IMR-90 (cell line): ENCODE measurements at regions not wholly inside any gene's neighbourhood (a gene's known extent, or its start where the extent isn't known, plus 50 kb on each side); places are given as distances from the start of the nearest gene placed in this dataset.

ENCODE experiments used
- ATAC-seq: fragments of 200-7000 bp; cut with Tn5 transposase; 2 replicates; pipeline ENCODE4 v1.9.1; 2020; ENCODE audit warnings: low read depth, mild to moderate bottlenecking, moderate library complexity
- BruUV-seq: library from RNA; stranded (reverse); fragments of 400-500 nt; replicated peaks from 2 replicates; lab custom pipeline; 2021; lab: Mats Ljungman, UMichigan
- CTCF ChIA-PET: fragments of 300-600 bp; formaldehyde crosslinking; extraction: SDS; loops from one replicate; lab custom pipeline; 2021; ENCODE audit warnings: antibody characterized with exemption; lab: Yijun Ruan, JAX
- POLR2A ChIA-PET: fragments of 300-600 bp; sonication (Branson Sonifier 250); formaldehyde crosslinking; loops from one replicate; lab custom pipeline; 2022; ENCODE audit warnings: antibody characterized with exemption; ENCODE audit not compliant: unreplicated experiment; lab: Charles Lee
- DNase-seq: peaks from one replicate; pipeline ENCODE4 v3.0.0; 2013
- H2AFZ ChIP-seq: replicated peaks from 2 replicates; pipeline ENCODE3; 2013; ENCODE audit warnings: low read length, mild to moderate bottlenecking; ENCODE audit not compliant: poor library complexity
- H2AK5ac ChIP-seq: 2 replicates; pipeline ENCODE4 v1.6.1; 2013; ENCODE audit warnings: low read depth, low read length, inconsistent platforms
- H2AK9ac ChIP-seq: replicated peaks from 2 replicates; pipeline ENCODE3; 2013; ENCODE audit warnings: mild to moderate bottlenecking, low read depth, low read length, moderate library complexity; ENCODE audit not compliant: poor library complexity
- H2BK120ac ChIP-seq: 2 replicates; pipeline ENCODE4 v1.6.1; 2013; ENCODE audit warnings: low read depth, low read length, inconsistent platforms
- H2BK15ac ChIP-seq: 3 replicates; pipeline ENCODE4 v1.6.1; 2013; ENCODE audit warnings: low read depth, low read length, inconsistent platforms
- H2BK20ac ChIP-seq: 2 replicates; pipeline ENCODE4 v1.6.1; 2013; ENCODE audit warnings: low read depth, mild to moderate bottlenecking, inconsistent platforms, low read length, moderate library complexity
- H2BK5ac ChIP-seq: 2 replicates; pipeline ENCODE4 v1.6.1; 2013; ENCODE audit warnings: mild to moderate bottlenecking, low read depth, low read length, inconsistent platforms; ENCODE audit not compliant: poor library complexity, severe bottlenecking
- H3K14ac ChIP-seq: replicated peaks from 2 replicates; pipeline ENCODE4 v1.6.1; 2013; ENCODE audit warnings: low read depth, low read length, inconsistent platforms
- H3K18ac ChIP-seq: 2 replicates; pipeline ENCODE4 v1.6.1; 2013; ENCODE audit warnings: low read depth, low read length, control low read depth
- H3K23ac ChIP-seq: 2 replicates; pipeline ENCODE4 v1.6.1; 2013; ENCODE audit warnings: low read depth, low read length, inconsistent platforms
- H3K27ac ChIP-seq: 2 replicates; pipeline ENCODE4 v1.5.1; 2013; ENCODE audit warnings: mild to moderate bottlenecking, control low read depth, low read length; ENCODE audit not compliant: insufficient read depth
- H3K27me3 ChIP-seq: 2 replicates; pipeline ENCODE4 v1.6.1; 2013; ENCODE audit warnings: low read length; ENCODE audit not compliant: control insufficient read depth, insufficient read depth
- H3K36me3 ChIP-seq: 2 replicates; pipeline ENCODE4 v1.6.1; 2013; ENCODE audit warnings: low read length, mixed read lengths; ENCODE audit not compliant: control insufficient read depth, insufficient read depth
- H3K4ac ChIP-seq: 2 replicates; pipeline ENCODE4 v1.6.1; 2013; ENCODE audit warnings: low read depth, low read length, inconsistent platforms
- H3K4me1 ChIP-seq: 2 replicates; pipeline ENCODE4 v1.6.1; 2013; ENCODE audit warnings: low read length, mixed read lengths; ENCODE audit not compliant: control insufficient read depth, insufficient read depth
- H3K4me2 ChIP-seq: 2 replicates; pipeline ENCODE4 v1.6.1; 2013; ENCODE audit warnings: low read depth, mild to moderate bottlenecking, control low read depth, low read length, moderate library complexity
- H3K4me3 ChIP-seq: 2 replicates; pipeline ENCODE4 v1.5.1; 2013; ENCODE audit warnings: low read depth, mild to moderate bottlenecking, control low read depth, low read length, moderate library complexity; ENCODE audit not compliant: insufficient read depth
- H3K56ac ChIP-seq: 2 replicates; pipeline ENCODE4 v1.6.1; 2013; ENCODE audit warnings: low read length, inconsistent platforms; ENCODE audit not compliant: insufficient read depth; ENCODE audit errors: extremely low read depth
- H3K79me1 ChIP-seq, 2 experiments: 2 replicates each; pipeline ENCODE4 v1.6.1; 2013; ENCODE audit warnings: low read length in 2 of 2, inconsistent platforms in 1 of 2, low read depth in 1 of 2
- H3K9ac ChIP-seq: 2 replicates; pipeline ENCODE4 v1.6.1; 2013; ENCODE audit warnings: low read depth, low read length, control low read depth
- H3K9me1 ChIP-seq: 2 replicates; pipeline ENCODE4 v1.6.1; 2013; ENCODE audit warnings: low read length, inconsistent platforms; ENCODE audit not compliant: insufficient read depth
- H3K9me3 ChIP-seq: 2 replicates; pipeline ENCODE4 v1.6.1; 2013; ENCODE audit warnings: low read length; ENCODE audit not compliant: control insufficient read depth, insufficient read depth
- H4K20me1 ChIP-seq: 2 replicates; pipeline ENCODE4 v1.6.1; 2013; ENCODE audit warnings: low read length, inconsistent platforms; ENCODE audit not compliant: insufficient read depth
- H4K5ac ChIP-seq: 2 replicates; pipeline ENCODE4 v1.6.1; 2013; ENCODE audit warnings: mild to moderate bottlenecking, low read depth, low read length, control low read depth
- H4K8ac ChIP-seq, 2 experiments: 2 replicates each; pipeline ENCODE4 v1.6.1; 2013; ENCODE audit warnings: low read depth in 2 of 2, low read length in 2 of 2, control low read depth in 1 of 2, inconsistent platforms in 1 of 2
- H4K91ac ChIP-seq: 2 replicates; pipeline ENCODE4 v1.6.1; 2013; ENCODE audit warnings: low read depth, low read length, inconsistent platforms; ENCODE audit not compliant: insufficient read depth
- BHLHE40 ChIP-seq: fragments of 150-350 bp; IDR thresholded peaks from 2 replicates; pipeline ENCODE4 v1.6.1; 2016; ENCODE audit warnings: mild to moderate bottlenecking, low read depth, low read length
- CEBPB ChIP-seq: IDR thresholded peaks from 2 replicates; pipeline ENCODE4 v1.6.1; 2012; ENCODE audit warnings: low read depth, low read length, improper control_type of control experiment
- CHD1 ChIP-seq: IDR thresholded peaks from 2 replicates; pipeline ENCODE4 v1.6.1; 2012; ENCODE audit warnings: low read depth, low read length, improper control_type of control experiment
- ELK1 ChIP-seq: fragments of 150-350 bp; IDR thresholded peaks from 2 replicates; pipeline ENCODE4 v1.6.1; 2016; ENCODE audit warnings: low read depth, mild to moderate bottlenecking, low read length, moderate library complexity, borderline replicate concordance
- FOS ChIP-seq: fragments of 150-350 bp; IDR thresholded peaks from 2 replicates; pipeline ENCODE4 v1.6.1; 2016; ENCODE audit warnings: low read depth, low read length
- MAFK ChIP-seq: IDR thresholded peaks from 2 replicates; pipeline ENCODE4 v1.6.1; 2012; ENCODE audit warnings: low read depth, low read length, improper control_type of control experiment
- MAZ ChIP-seq: IDR thresholded peaks from 2 replicates; pipeline ENCODE4 v1.6.1; 2012; ENCODE audit warnings: low read depth, mild to moderate bottlenecking, low read length, improper control_type of control experiment, moderate library complexity, borderline replicate concordance
- MXI1 ChIP-seq: IDR thresholded peaks from 2 replicates; pipeline ENCODE4 v1.6.1; 2012; ENCODE audit warnings: low read depth, mild to moderate bottlenecking, low read length, moderate library complexity, borderline replicate concordance
- NFE2L2 ChIP-seq: fragments of 150-350 bp; IDR thresholded peaks from 2 replicates; pipeline ENCODE4 v1.6.1; 2016; ENCODE audit warnings: low read depth, mild to moderate bottlenecking, low read length
- POLR2A ChIP-seq: IDR thresholded peaks from 2 replicates; pipeline ENCODE4 v1.6.1; 2012; ENCODE audit warnings: mild to moderate bottlenecking, low read depth, low read length
- RAD21 ChIP-seq: IDR thresholded peaks from 2 replicates; pipeline ENCODE4 v1.6.1; 2012; ENCODE audit warnings: low read length, improper control_type of control experiment
- RCOR1 ChIP-seq: IDR thresholded peaks from 2 replicates; pipeline ENCODE4 v1.6.1; 2012; ENCODE audit warnings: mild to moderate bottlenecking, low read length, improper control_type of control experiment; ENCODE audit not compliant: insufficient replicate concordance
- SMC3 ChIP-seq: fragments of 150-350 bp; IDR thresholded peaks from 2 replicates; pipeline ENCODE4 v1.6.1; 2016; ENCODE audit warnings: low read depth, mild to moderate bottlenecking, antibody characterized with exemption, low read length, moderate library complexity
- WGBS, 2 experiments: methylation state at CpG; one replicate each; pipeline versions ENCODE4 v1.1.5 to v1.1.7; 2013; ENCODE audit warnings: missing lambda C conversion rate in 2 of 2; ENCODE audit not compliant: insufficient read length in 1 of 2; ENCODE audit errors: extremely low coverage in 2 of 2; 5-methylcytosine and 5-hydroxymethylcytosine counted together
- dilution Hi-C: fragments of 300-500 bp; cut with HindIII; formaldehyde crosslinking; loops from one replicate; pipeline ENCODE4 v1.14.3; 2018; ENCODE audit warnings: low sequenced_read_pairs; ENCODE audit not compliant: unreplicated experiment
- in situ Hi-C: fragments of 300-500 bp; cut with MboI; formaldehyde crosslinking; loops from 3 replicates; pipeline ENCODE4 v1.14.3; 2019; ENCODE audit warnings: low sequenced_read_pairs, inconsistent platforms, mixed read lengths
- intact Hi-C: fragments of 100-400 bp; cut with micrococcal nuclease; formaldehyde crosslinking; loops from 2 replicates; pipeline ENCODE4 v1.10.0; 2022
- TF ChIP-seq, protein P1 (sequence below): fragments of 150-350 bp; IDR thresholded peaks from 2 replicates; pipeline ENCODE4 v1.6.1; 2017; ENCODE audit warnings: mild to moderate bottlenecking, antibody characterized with exemption, low read length, low read depth
- TF ChIP-seq, protein P2 (sequence below): conservative IDR thresholded peaks from 2 replicates; pipeline ENCODE4 v1.5.1; 2012; ENCODE audit warnings: mild to moderate bottlenecking, low read depth, low read length, improper control_type of control experiment

DNA sequence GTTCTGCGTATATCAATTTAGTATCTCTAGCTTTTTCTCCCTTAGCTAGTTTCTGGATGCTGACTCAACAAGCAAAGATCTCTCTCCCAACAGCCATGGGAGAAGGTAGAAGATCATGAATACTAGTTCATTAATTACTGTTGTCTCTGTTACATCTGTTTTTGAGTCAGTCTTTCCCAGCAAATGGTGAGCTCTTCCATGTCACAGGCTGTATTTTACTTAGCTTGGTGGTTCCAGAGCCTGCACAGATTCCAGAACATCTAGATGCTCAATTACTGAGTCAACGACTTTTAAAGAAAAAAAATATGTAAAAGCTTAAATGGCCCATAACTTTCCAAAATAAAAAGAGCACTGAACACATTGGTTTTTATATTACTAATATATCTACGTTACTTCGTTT lies 307.2 kb downstream of the NSG2 start:
- no CpG with 5 or more reads among the region's 4 CpGs for WGBS, 2 experiments
- no peak overlapping the region for H4K8ac ChIP-seq
- no peaks in the 10 kb centered on the region for H3K79me1 ChIP-seq
- no peak overlapping the region for H2BK120ac ChIP-seq
- no peaks in the 10 kb centered on the region for H3K9me3 ChIP-seq
- ATAC-seq (no peak), DNase-seq (no peak)
- H4K5ac ChIP-seq: no peak overlapping the region
- BruUV-seq: no TSS peak
- in situ Hi-C loops (no loop called here), intact Hi-C loops (no loop called here), dilution Hi-C loops (no loop called here)
- no peak overlapping the region for H3K9ac ChIP-seq
- H4K91ac ChIP-seq: no peak overlapping the region
- no peak overlapping the region for H2AFZ ChIP-seq
- no peak overlapping the region for H3K4me3 ChIP-seq
- TF ChIP-seq NFE2L2 (no peak), CEBPB (no peak), RCOR1 (no peak), ELK1 (no peak), MXI1 (no peak), CHD1 (no peak), SMC3 (no peak), POLR2A (no peak), MAFK (no peak), MAZ (no peak), RAD21 (no peak), BHLHE40 (no peak), FOS (no peak)
- TF ChIP-seq, protein P1, sequence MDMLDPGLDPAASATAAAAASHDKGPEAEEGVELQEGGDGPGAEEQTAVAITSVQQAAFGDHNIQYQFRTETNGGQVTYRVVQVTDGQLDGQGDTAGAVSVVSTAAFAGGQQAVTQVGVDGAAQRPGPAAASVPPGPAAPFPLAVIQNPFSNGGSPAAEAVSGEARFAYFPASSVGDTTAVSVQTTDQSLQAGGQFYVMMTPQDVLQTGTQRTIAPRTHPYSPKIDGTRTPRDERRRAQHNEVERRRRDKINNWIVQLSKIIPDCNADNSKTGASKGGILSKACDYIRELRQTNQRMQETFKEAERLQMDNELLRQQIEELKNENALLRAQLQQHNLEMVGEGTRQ: no peak
- TF ChIP-seq, protein P2, sequence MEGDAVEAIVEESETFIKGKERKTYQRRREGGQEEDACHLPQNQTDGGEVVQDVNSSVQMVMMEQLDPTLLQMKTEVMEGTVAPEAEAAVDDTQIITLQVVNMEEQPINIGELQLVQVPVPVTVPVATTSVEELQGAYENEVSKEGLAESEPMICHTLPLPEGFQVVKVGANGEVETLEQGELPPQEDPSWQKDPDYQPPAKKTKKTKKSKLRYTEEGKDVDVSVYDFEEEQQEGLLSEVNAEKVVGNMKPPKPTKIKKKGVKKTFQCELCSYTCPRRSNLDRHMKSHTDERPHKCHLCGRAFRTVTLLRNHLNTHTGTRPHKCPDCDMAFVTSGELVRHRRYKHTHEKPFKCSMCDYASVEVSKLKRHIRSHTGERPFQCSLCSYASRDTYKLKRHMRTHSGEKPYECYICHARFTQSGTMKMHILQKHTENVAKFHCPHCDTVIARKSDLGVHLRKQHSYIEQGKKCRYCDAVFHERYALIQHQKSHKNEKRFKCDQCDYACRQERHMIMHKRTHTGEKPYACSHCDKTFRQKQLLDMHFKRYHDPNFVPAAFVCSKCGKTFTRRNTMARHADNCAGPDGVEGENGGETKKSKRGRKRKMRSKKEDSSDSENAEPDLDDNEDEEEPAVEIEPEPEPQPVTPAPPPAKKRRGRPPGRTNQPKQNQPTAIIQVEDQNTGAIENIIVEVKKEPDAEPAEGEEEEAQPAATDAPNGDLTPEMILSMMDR: no peak
- H3K4ac ChIP-seq: no peak overlapping the region
- H3K14ac ChIP-seq: no peak overlapping the region
- H3K18ac ChIP-seq: no peak overlapping the region
- H2AK5ac ChIP-seq: no peak overlapping the region
- no peaks in the 10 kb centered on the region for H3K4me1 ChIP-seq
- no peak overlapping the region for H3K23ac ChIP-seq
- H4K20me1 ChIP-seq: no peaks in the 10 kb centered on the region
- no peak overlapping the region for H3K27ac ChIP-seq
- H2BK15ac ChIP-seq: no peak overlapping the region
- no peak overlapping the region for H2BK5ac ChIP-seq
- POLR2A ChIA-PET: no interaction called here
- no peaks in the 10 kb centered on the region for H3K27me3 ChIP-seq
- no peaks in the 10 kb centered on the region for H3K36me3 ChIP-seq
- H3K4me2 ChIP-seq: no peak overlapping the region
- H3K56ac ChIP-seq: no peak overlapping the region
- H2BK20ac ChIP-seq: no peak overlapping the region
- no peak overlapping the region for H2AK9ac ChIP-seq
- no peaks in the 10 kb centered on the region for H3K9me1 ChIP-seq
- CTCF ChIA-PET: interaction anchor here (0.6 kb wide), 1 partner anchor 252 kb away, joined by 3 read pairs; no protein-coding TSS in a partner anchor
